ENCODE measurements at regions not wholly inside any gene's neighbourhood (a gene's known extent, or its start where the extent isn't known, plus 50 kb on each side); places are given as distances from the start of the nearest gene placed in this dataset.

- no peak for DNase-seq (ENCODE audit: low spot score)
Observed at GRCh38 chr4:13316354-13316753, 167.8 kb downstream of the RAB28 start.

GRCh38 chr4:13313856-13314255 is 170.3 kb downstream of the RAB28 start:
- no peak for DNase-seq (ENCODE audit: low spot score)

- DNase-seq (ENCODE audit: low spot score) = no peak
Observed at GRCh38 chr4:13312264-13312663, 171.9 kb downstream of the RAB28 start.

GRCh38 chr4:13309751-13310150 is 174.4 kb downstream of the RAB28 start:
- DNase-seq (ENCODE audit: low spot score) = no peak

GRCh38 chr4:13306356-13306755 is 177.8 kb downstream of the RAB28 start:
- DNase-seq (ENCODE audit: low spot score) = peak; percentile 30

GRCh38 chr4:13302876-13303275 is 181.3 kb downstream of the RAB28 start:
- DNase-seq (ENCODE audit: low spot score) = peak; percentile 65

- DNase-seq (ENCODE audit: low spot score) = no peak
Observed at GRCh38 chr4:13299343-13299742, 184.8 kb downstream of the RAB28 start.

GRCh38 chr4:13298655-13299054 is 185.5 kb downstream of the RAB28 start:
- DNase-seq (ENCODE audit: low spot score) = no peak

GRCh38 chr4:13296986-13297385 is 187.2 kb downstream of the RAB28 start:
- DNase-seq (ENCODE audit: low spot score) = no peak

GRCh38 chr4:13294961-13295605 is 189.1 kb downstream of the RAB28 start:
- DNase-seq (ENCODE audit: low spot score) = no peak

- DNase-seq (ENCODE audit: low spot score) = no peak
Observed at GRCh38 chr4:13292372-13292771, 191.8 kb downstream of the RAB28 start.

GRCh38 chr4:13289391-13289790 is 194.7 kb downstream of the RAB28 start:
- no peak for DNase-seq (ENCODE audit: low spot score)

- DNase-seq (ENCODE audit: low spot score) = no peak
Observed at GRCh38 chr4:13285336-13285735, 198.8 kb downstream of the RAB28 start.

- no peak for DNase-seq (ENCODE audit: low spot score)
Observed at GRCh38 chr4:13284932-13285331, 199.2 kb downstream of the RAB28 start.

- DNase-seq (ENCODE audit: low spot score) = no peak
Observed at GRCh38 chr4:13276357-13276756, 207.8 kb downstream of the RAB28 start.

- no peak for DNase-seq (ENCODE audit: low spot score)
Observed at GRCh38 chr4:13268703-13269102, 215.4 kb downstream of the RAB28 start.

- no peak for DNase-seq (ENCODE audit: low spot score)
Observed at GRCh38 chr4:13268165-13268564, 216.0 kb downstream of the RAB28 start.

GRCh38 chr4:13267091-13267490 is 217.0 kb downstream of the RAB28 start:
- no peak for DNase-seq (ENCODE audit: low spot score)

GRCh38 chr4:13266687-13267086 is 217.5 kb downstream of the RAB28 start:
- no peak for DNase-seq (ENCODE audit: low spot score)

GRCh38 chr4:13263967-13264525 is 220.1 kb downstream of the RAB28 start:
- DNase-seq (ENCODE audit: low spot score) = no peak

GRCh38 chr4:13262816-13263215 is 221.3 kb downstream of the RAB28 start:
- no peak for DNase-seq (ENCODE audit: low spot score)

GRCh38 chr4:13261486-13262257 is 222.5 kb downstream of the RAB28 start:
- no peak for DNase-seq (ENCODE audit: low spot score)

- DNase-seq (ENCODE audit: low spot score) = no peak
Observed at GRCh38 chr4:13260513-13260912, 223.6 kb downstream of the RAB28 start.
